ENCODE measurements at regions not wholly inside any gene's neighbourhood (a gene's known extent, or its start where the extent isn't known, plus 50 kb on each side); places are given as distances from the start of the nearest gene placed in this dataset.

DNA sequence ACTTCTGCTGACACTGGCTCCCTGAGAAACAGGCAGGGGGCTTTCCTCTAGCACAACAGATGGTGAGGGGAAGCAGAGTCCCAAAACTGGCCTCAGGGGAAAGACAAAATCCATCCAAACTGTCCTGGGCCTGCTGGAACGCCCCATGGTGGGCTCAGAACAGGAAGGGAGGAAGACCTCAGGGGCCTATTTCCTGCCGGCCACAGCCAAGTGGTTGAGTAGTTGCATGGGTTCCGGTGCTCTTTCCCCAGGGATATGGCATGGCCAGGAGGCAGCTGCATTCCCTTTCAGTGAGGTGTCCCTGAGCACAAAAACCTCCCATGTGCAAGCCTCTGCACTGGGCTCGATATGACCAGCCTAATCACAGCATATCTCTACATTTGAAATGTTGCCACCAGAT lies 303.0 kb upstream of the IRX5 start:
- Histone ChIP-seq H3K9ac (ENCODE audit: low read length) (no peak overlapping the region), H3K4ac (ENCODE audit: low read depth, low read length) (no peak overlapping the region), H2BK5ac (ENCODE audit: low read depth, low read length, poor library complexity) (no peak overlapping the region), H3K27me3 (ENCODE audit: insufficient read depth, low read length) (no peaks in the 10 kb centered on the region), H2BK120ac (ENCODE audit: insufficient read depth, low read length, poor library complexity) (no peak overlapping the region), H3K9me3 (ENCODE audit: insufficient read depth, low read depth, low read length) (no peaks in the 10 kb centered on the region), H2AK5ac (ENCODE audit: low read length) (no peak overlapping the region), H4K8ac (ENCODE audit: low read depth, low read length) (no peak overlapping the region), H3K14ac (ENCODE audit: low read length) (no peak overlapping the region), H3K4me1 (ENCODE audit: control insufficient read depth in 1 of 2, insufficient read depth in 2 of 2, low read length in 2 of 2) (no peaks in the 10 kb centered on the region), H3K36me3 (ENCODE audit: control insufficient read depth in 1 of 2, insufficient read depth in 2 of 2, low read length in 2 of 2) (no peaks in the 10 kb centered on the region), H2BK12ac (ENCODE audit: low read length) (no peak overlapping the region), H4K91ac (ENCODE audit: low read depth, low read length) (no peak overlapping the region), H2AFZ (ENCODE audit: insufficient read depth, low read length, poor library complexity) (no peak overlapping the region), H3K79me2 (ENCODE audit: control insufficient read depth, insufficient read depth, low read length, poor library complexity) (no peaks in the 10 kb centered on the region), H3K23ac (ENCODE audit: low read length) (no peak overlapping the region), H3K4me2 (ENCODE audit: low read length) (no peak overlapping the region), H3K79me1 (ENCODE audit: low read length) (no peaks in the 10 kb centered on the region), H3K4me3 (ENCODE audit: low read depth, low read length) (no peak overlapping the region), H3K27ac (ENCODE audit: low read depth, low read length) (no peak overlapping the region), H3K18ac (ENCODE audit: low read length) (no peak overlapping the region), H4K12ac (ENCODE audit: low read depth, low read length) (no peak overlapping the region)
- no CpG with 5 or more reads among the region's 4 CpGs for WGBS (ENCODE audit: extremely low coverage, insufficient coverage, insufficient read length)
- no peak for DNase-seq

DNA sequence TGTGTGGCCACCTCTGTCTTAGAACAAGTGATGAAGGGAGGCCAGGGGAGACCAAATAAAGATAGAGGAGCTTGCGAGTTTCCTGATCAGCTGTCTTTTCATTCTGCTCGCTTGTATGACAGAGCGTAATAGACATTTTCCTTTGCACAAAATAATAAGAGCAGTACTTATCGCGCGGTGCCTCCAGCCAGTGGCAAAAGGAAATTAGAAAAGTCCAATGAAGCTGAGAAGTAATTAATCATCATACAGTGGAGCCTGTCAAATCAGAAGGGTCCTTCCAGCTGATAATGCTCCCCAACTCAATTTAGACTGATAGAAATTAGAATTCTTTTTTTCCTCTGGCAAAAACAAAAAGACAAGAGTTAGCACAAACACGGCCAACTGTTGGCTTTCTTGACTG lies 307.0 kb upstream of the IRX5 start:
- Histone ChIP-seq H3K4me2 (ENCODE audit: low read length) (no peak overlapping the region), H3K9ac (ENCODE audit: low read length) (no peak overlapping the region), H3K4ac (ENCODE audit: low read depth, low read length) (no peak overlapping the region), H3K36me3 (ENCODE audit: control insufficient read depth in 1 of 2, insufficient read depth in 2 of 2, low read length in 2 of 2) (no peaks in the 10 kb centered on the region), H4K12ac (ENCODE audit: low read depth, low read length) (no peak overlapping the region), H3K9me3 (ENCODE audit: insufficient read depth, low read depth, low read length) (no peaks in the 10 kb centered on the region), H3K79me2 (ENCODE audit: control insufficient read depth, insufficient read depth, low read length, poor library complexity) (no peaks in the 10 kb centered on the region), H3K27ac (ENCODE audit: low read depth, low read length) (no peak overlapping the region), H3K14ac (ENCODE audit: low read length) (no peak overlapping the region), H4K91ac (ENCODE audit: low read depth, low read length) (no peak overlapping the region), H2BK120ac (ENCODE audit: insufficient read depth, low read length, poor library complexity) (no peak overlapping the region), H2BK5ac (ENCODE audit: low read depth, low read length, poor library complexity) (no peak overlapping the region), H3K23ac (ENCODE audit: low read length) (no peak overlapping the region), H3K27me3 (ENCODE audit: insufficient read depth, low read length) (no peaks in the 10 kb centered on the region), H2AFZ (ENCODE audit: insufficient read depth, low read length, poor library complexity) (no peak overlapping the region), H4K8ac (ENCODE audit: low read depth, low read length) (no peak overlapping the region), H2BK12ac (ENCODE audit: low read length) (no peak overlapping the region), H3K4me1 (ENCODE audit: control insufficient read depth in 1 of 2, insufficient read depth in 2 of 2, low read length in 2 of 2) (no peaks in the 10 kb centered on the region), H3K18ac (ENCODE audit: low read length) (no peak overlapping the region), H3K4me3 (ENCODE audit: low read depth, low read length) (no peak overlapping the region), H2AK5ac (ENCODE audit: low read length) (no peak overlapping the region), H3K79me1 (ENCODE audit: low read length) (no peaks in the 10 kb centered on the region)
- no CpG with 5 or more reads among the region's 7 CpGs for WGBS (ENCODE audit: extremely low coverage, insufficient coverage, insufficient read length)
- DNase-seq = no peak

DNA sequence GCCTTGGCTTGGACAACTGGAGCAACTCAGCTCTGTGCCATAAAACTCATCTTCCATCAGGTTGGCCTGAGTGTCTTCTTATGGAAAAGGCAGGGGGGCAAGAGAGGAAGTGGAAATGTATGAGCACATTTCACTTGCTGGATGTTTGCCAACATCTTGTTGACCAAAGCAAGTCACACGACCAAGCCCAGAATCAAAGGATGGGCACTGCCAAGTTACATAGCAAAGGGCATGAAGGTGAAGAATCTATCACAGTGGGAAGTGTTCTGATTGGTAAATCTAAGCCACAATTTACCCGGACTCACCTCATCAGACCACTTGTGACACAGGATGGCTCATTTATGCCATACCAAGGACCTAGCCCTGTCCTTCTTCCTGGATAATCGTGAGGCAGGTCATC lies 310.5 kb upstream of the IRX5 start:
- H4K12ac ChIP-seq (ENCODE audit: low read depth, low read length) = no peak overlapping the region
- no peak overlapping the region for H2AK5ac ChIP-seq (ENCODE audit: low read length)
- no peak overlapping the region for H3K4me3 ChIP-seq (ENCODE audit: low read depth, low read length)
- H3K79me2 ChIP-seq (ENCODE audit: control insufficient read depth, insufficient read depth, low read length, poor library complexity) = no peaks in the 10 kb centered on the region
- H3K4me1 ChIP-seq (ENCODE audit: control insufficient read depth in 1 of 2, insufficient read depth in 2 of 2, low read length in 2 of 2) = no peaks in the 10 kb centered on the region
- H3K4me2 ChIP-seq (ENCODE audit: low read length) = no peak overlapping the region
- H3K18ac ChIP-seq (ENCODE audit: low read length) = no peak overlapping the region
- no peak overlapping the region for H3K14ac ChIP-seq (ENCODE audit: low read length)
- no peak overlapping the region for H4K8ac ChIP-seq (ENCODE audit: low read depth, low read length)
- H3K79me1 ChIP-seq (ENCODE audit: low read length) = no peaks in the 10 kb centered on the region
- no peak overlapping the region for H3K4ac ChIP-seq (ENCODE audit: low read depth, low read length)
- H3K9ac ChIP-seq (ENCODE audit: low read length) = no peak overlapping the region
- H2BK120ac ChIP-seq (ENCODE audit: insufficient read depth, low read length, poor library complexity) = no peak overlapping the region
- H3K23ac ChIP-seq (ENCODE audit: low read length) = no peak overlapping the region
- H3K36me3 ChIP-seq (ENCODE audit: control insufficient read depth in 1 of 2, insufficient read depth in 2 of 2, low read length in 2 of 2) = no peaks in the 10 kb centered on the region
- no peak overlapping the region for H2AFZ ChIP-seq (ENCODE audit: insufficient read depth, low read length, poor library complexity)
- no peaks in the 10 kb centered on the region for H3K9me3 ChIP-seq (ENCODE audit: insufficient read depth, low read depth, low read length)
- no peak overlapping the region for H2BK5ac ChIP-seq (ENCODE audit: low read depth, low read length, poor library complexity)
- no peak for DNase-seq
- H4K91ac ChIP-seq (ENCODE audit: low read depth, low read length) = no peak overlapping the region
- H3K27me3 ChIP-seq (ENCODE audit: insufficient read depth, low read length) = no peaks in the 10 kb centered on the region
- WGBS (ENCODE audit: extremely low coverage, insufficient coverage, insufficient read length) = no CpG with 5 or more reads among the region's 3 CpGs
- no peak overlapping the region for H2BK12ac ChIP-seq (ENCODE audit: low read length)
- H3K27ac ChIP-seq (ENCODE audit: low read depth, low read length) = no peak overlapping the region

DNA sequence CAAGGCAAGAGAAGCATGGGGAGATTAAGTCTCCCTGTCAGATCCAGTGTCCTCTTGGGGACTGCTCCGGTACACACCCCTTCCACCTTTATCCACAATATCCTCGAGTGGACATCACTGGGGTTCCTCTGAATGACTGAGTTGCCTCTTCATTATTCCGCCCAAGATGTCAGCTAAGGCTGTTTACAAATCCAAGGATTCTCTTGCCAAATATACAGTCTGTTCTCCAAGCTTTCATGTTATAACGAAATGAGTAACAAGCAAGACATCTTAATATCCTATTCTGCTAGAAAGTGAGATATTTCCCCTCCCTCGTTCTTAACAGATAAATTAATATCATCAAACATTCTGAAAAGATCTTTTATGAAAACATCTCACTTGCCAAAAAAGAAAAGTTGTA lies 314.1 kb upstream of the IRX5 start:
- Histone ChIP-seq H3K27ac (ENCODE audit: low read depth, low read length) (no peak overlapping the region), H4K8ac (ENCODE audit: low read depth, low read length) (no peak overlapping the region), H2AK5ac (ENCODE audit: low read length) (no peak overlapping the region), H3K79me2 (ENCODE audit: control insufficient read depth, insufficient read depth, low read length, poor library complexity) (no peaks in the 10 kb centered on the region), H3K36me3 (ENCODE audit: control insufficient read depth in 1 of 2, insufficient read depth in 2 of 2, low read length in 2 of 2) (no peaks in the 10 kb centered on the region), H4K12ac (ENCODE audit: low read depth, low read length) (no peak overlapping the region), H3K27me3 (ENCODE audit: insufficient read depth, low read length) (no peaks in the 10 kb centered on the region), H3K4me3 (ENCODE audit: low read depth, low read length) (no peak overlapping the region), H3K23ac (ENCODE audit: low read length) (no peak overlapping the region), H3K79me1 (ENCODE audit: low read length) (no peaks in the 10 kb centered on the region), H2BK12ac (ENCODE audit: low read length) (no peak overlapping the region), H3K18ac (ENCODE audit: low read length) (no peak overlapping the region), H2BK5ac (ENCODE audit: low read depth, low read length, poor library complexity) (no peak overlapping the region), H3K4me1 (ENCODE audit: control insufficient read depth in 1 of 2, insufficient read depth in 2 of 2, low read length in 2 of 2) (no peaks in the 10 kb centered on the region), H3K4ac (ENCODE audit: low read depth, low read length) (no peak overlapping the region), H3K9me3 (ENCODE audit: insufficient read depth, low read depth, low read length) (no peaks in the 10 kb centered on the region), H3K14ac (ENCODE audit: low read length) (no peak overlapping the region), H2AFZ (ENCODE audit: insufficient read depth, low read length, poor library complexity) (no peak overlapping the region), H2BK120ac (ENCODE audit: insufficient read depth, low read length, poor library complexity) (no peak overlapping the region), H3K4me2 (ENCODE audit: low read length) (no peak overlapping the region), H3K9ac (ENCODE audit: low read length) (no peak overlapping the region), H4K91ac (ENCODE audit: low read depth, low read length) (no peak overlapping the region)
- no CpG with 5 or more reads among the region's 5 CpGs for WGBS (ENCODE audit: extremely low coverage, insufficient coverage, insufficient read length)
- DNase-seq = no peak

Measured in trophoblast cell (in vitro differentiated cells and primary cell).